Amygdala (tissue), 56 donors: ENCODE measurements at regions not wholly inside any gene's neighbourhood (a gene's known extent, or its start where the extent isn't known, plus 50 kb on each side); places are given as distances from the start of the nearest gene placed in this dataset.

ENCODE experiments used
- DNase-seq, 56 donors: peaks; one replicate each; lab custom pipeline; 2025; lab: John Stamatoyannopoulos, UW

GRCh38 chr5:28065656-28066055 lies 1027.3 kb upstream of the CDH9 start:
- DNase-seq = no peak

GRCh38 chr5:28046596-28046995 lies 1008.2 kb upstream of the CDH9 start:
- DNase-seq = no peak

- DNase-seq = no peak
Observed at GRCh38 chr5:28027851-28028250, 989.5 kb upstream of the CDH9 start.

- no peak for DNase-seq
Observed at GRCh38 chr5:28017178-28017577, 978.8 kb upstream of the CDH9 start.

- no peak for DNase-seq
Observed at GRCh38 chr5:28014779-28015178, 976.4 kb upstream of the CDH9 start.

GRCh38 chr5:28012538-28012937 lies 974.2 kb upstream of the CDH9 start:
- DNase-seq = no peak

GRCh38 chr5:28009576-28009975 lies 971.2 kb upstream of the CDH9 start:
- DNase-seq = no peak

GRCh38 chr5:27996665-27997064 lies 958.3 kb upstream of the CDH9 start:
- DNase-seq = no peak

- no peak for DNase-seq
Observed at GRCh38 chr5:27995867-27996266, 957.5 kb upstream of the CDH9 start.

- no peak for DNase-seq
Observed at GRCh38 chr5:27978322-27978721, 939.9 kb upstream of the CDH9 start.

GRCh38 chr5:27969157-27969556 lies 930.8 kb upstream of the CDH9 start:
- DNase-seq = no peak

- no peak for DNase-seq
Observed at GRCh38 chr5:27963050-27963783, 924.8 kb upstream of the CDH9 start.

- no peak for DNase-seq
Observed at GRCh38 chr5:27962198-27962597, 923.8 kb upstream of the CDH9 start.

- DNase-seq = no peak
Observed at GRCh38 chr5:27947088-27947487, 908.7 kb upstream of the CDH9 start.

GRCh38 chr5:27944471-27944870 lies 906.1 kb upstream of the CDH9 start:
- DNase-seq = no peak

GRCh38 chr5:27938989-27939388 lies 900.6 kb upstream of the CDH9 start:
- DNase-seq = no peak

GRCh38 chr5:27928060-27928459 lies 889.7 kb upstream of the CDH9 start:
- DNase-seq = no peak

- no peak for DNase-seq
Observed at GRCh38 chr5:27911216-27911615, 872.8 kb upstream of the CDH9 start.

GRCh38 chr5:27908341-27908740 lies 870.0 kb upstream of the CDH9 start:
- no peak for DNase-seq

GRCh38 chr5:27906931-27907601 lies 868.7 kb upstream of the CDH9 start:
- DNase-seq = no peak

- DNase-seq = no peak
Observed at GRCh38 chr5:27906481-27906880, 868.1 kb upstream of the CDH9 start.

GRCh38 chr5:27900761-27901160 lies 862.4 kb upstream of the CDH9 start:
- DNase-seq = no peak
